ENCODE measurements at regions not wholly inside any gene's neighbourhood (a gene's known extent, or its start where the extent isn't known, plus 50 kb on each side); places are given as distances from the start of the nearest gene placed in this dataset.

- peak in 2 of 4 donors; percentile 48 to 57 for ATAC-seq
- peak in 1 of 4 donors; percentile 26 for TF ChIP-seq CTCF (IDR thresholded peaks at IDR 0.05)
- no peak for TF ChIP-seq POLR2A (IDR thresholded peaks at IDR 0.05)
Measured at GRCh38 chr2:234751275-234751973, 200.4 kb upstream of the SH3BP4 start.

GRCh38 chr2:234747833-234748559 is 203.8 kb upstream of the SH3BP4 start:
- no peaks in the 10 kb centered on the region for H3K36me3 ChIP-seq
- H3K4me3 ChIP-seq = no peak overlapping the region
- H3K4me1 ChIP-seq = no peaks in the 10 kb centered on the region
- intact Hi-C loops (cut with DNase I) = no loop called here
- DNase-seq = no peak
- ATAC-seq = peak in 1 of 4 donors; percentile 68
- no peaks in the 10 kb centered on the region for H3K9me3 ChIP-seq
- 33% methylated on average over 1 of the region's 3 CpGs for WGBS (ENCODE audit: insufficient coverage, low coverage, low lambda C conversion rate, missing lambda C conversion rate)
- no peak overlapping the region for H3K27ac ChIP-seq
- TF ChIP-seq POLR2A (IDR thresholded peaks at IDR 0.05) = no peak
- TF ChIP-seq CTCF (IDR thresholded peaks at IDR 0.05) = no peak
- no peaks in the 10 kb centered on the region for H3K27me3 ChIP-seq

More at GRCh38 chr2:234751275-234751973, 200.4 kb upstream of the SH3BP4 start:
- Histone ChIP-seq H3K27ac (no peak overlapping the region), H3K27me3 (no peaks in the 10 kb centered on the region), H3K9me3 (no peaks in the 10 kb centered on the region), H3K36me3 (no peaks in the 10 kb centered on the region), H3K4me3 (no peak overlapping the region), H3K4me1 (no peaks in the 10 kb centered on the region)
- no peak for DNase-seq
- WGBS (ENCODE audit: insufficient coverage, low coverage, low lambda C conversion rate, missing lambda C conversion rate) = 33% methylated on average over 3 of the region's 3 CpGs
- intact Hi-C loops (cut with DNase I) = no loop called here

DNA sequence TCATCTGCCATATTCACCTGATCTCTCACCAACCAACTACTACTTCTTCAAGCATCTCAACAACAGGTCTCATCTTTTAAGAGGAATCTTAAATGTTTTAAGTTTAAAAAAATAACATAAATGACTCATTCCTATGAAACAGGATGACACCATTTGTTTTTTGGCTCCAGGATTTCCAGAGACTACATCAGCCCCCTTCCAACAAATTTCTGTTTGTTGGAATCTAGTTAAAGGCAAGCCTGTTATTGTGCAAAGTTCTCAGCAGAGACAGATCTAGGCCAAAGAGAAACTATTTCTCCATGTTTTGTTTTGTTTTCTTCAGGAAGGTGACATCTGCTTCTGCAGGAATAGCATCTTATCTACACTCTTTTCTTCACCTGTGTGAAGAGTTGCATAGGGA is 204.8 kb upstream of the SH3BP4 start:
- no peak for ATAC-seq
- Histone ChIP-seq H3K36me3 (no peaks in the 10 kb centered on the region), H3K27me3 (no peaks in the 10 kb centered on the region), H3K4me1 (no peaks in the 10 kb centered on the region), H3K27ac (no peak overlapping the region), H3K4me3 (no peak overlapping the region), H3K9me3 (no peaks in the 10 kb centered on the region)
- intact Hi-C loops (cut with DNase I) = no loop called here
- TF ChIP-seq CTCF (IDR thresholded peaks at IDR 0.05) (no peak), POLR2A (IDR thresholded peaks at IDR 0.05) (no peak)
- no peak for DNase-seq

GRCh38 chr2:234745347-234745746 is 206.5 kb upstream of the SH3BP4 start:
- H3K36me3 ChIP-seq = no peaks in the 10 kb centered on the region
- DNase-seq (no peak), ATAC-seq (peak in 1 of 4 donors; percentile 40)
- WGBS (ENCODE audit: insufficient coverage, low coverage, low lambda C conversion rate, missing lambda C conversion rate) = 57% methylated on average over 1 of the region's 1 CpG
- H3K27me3 ChIP-seq = no peaks in the 10 kb centered on the region
- TF ChIP-seq CTCF (IDR thresholded peaks at IDR 0.05) (peak in 2 of 4 donors; percentile 6 to 26), POLR2A (IDR thresholded peaks at IDR 0.05) (no peak)
- H3K27ac ChIP-seq = no peak overlapping the region
- no peak overlapping the region for H3K4me3 ChIP-seq
- no peaks in the 10 kb centered on the region for H3K4me1 ChIP-seq
- no peaks in the 10 kb centered on the region for H3K9me3 ChIP-seq
- intact Hi-C loops (cut with DNase I) = no loop called here
